CD4-positive, alpha-beta T cell treated with Interleukin-6 for 4 hours (primary cell): ENCODE measurements at regions not wholly inside any gene's neighbourhood (a gene's known extent, or its start where the extent isn't known, plus 50 kb on each side); places are given as distances from the start of the nearest gene placed in this dataset.
"Not testable (repeated sequence)": the region's sequence is repeated elsewhere in the genome, so short reads cannot be mapped to it uniquely, and the experiment has no call there.

Experiments used
- DNase-seq: peaks from one replicate; pipeline ENCODE4 v3.0.0-alpha.2; 2020; ENCODE audit warnings: mixed read lengths

DNA sequence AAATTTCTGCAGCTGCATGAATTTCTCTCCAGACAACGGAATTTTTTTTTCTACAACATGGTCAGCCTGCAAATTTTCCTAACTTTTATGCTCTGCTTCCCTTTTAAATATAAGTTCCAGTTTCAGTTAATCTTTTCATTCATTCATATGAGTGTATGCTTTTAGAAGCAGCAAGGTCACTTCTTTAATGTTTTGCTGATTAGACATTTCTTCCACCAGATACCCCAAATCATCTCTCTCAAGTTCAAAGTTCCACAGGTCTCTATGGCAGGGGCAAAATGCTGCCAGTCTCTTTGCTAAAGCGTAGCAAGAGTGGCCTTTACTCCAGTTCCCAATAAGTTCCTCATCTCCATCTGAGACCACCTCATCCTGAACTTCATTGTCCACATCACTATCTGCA, 205.6 kb upstream of the GRM7 start:
- DNase-seq, result no peak

DNA sequence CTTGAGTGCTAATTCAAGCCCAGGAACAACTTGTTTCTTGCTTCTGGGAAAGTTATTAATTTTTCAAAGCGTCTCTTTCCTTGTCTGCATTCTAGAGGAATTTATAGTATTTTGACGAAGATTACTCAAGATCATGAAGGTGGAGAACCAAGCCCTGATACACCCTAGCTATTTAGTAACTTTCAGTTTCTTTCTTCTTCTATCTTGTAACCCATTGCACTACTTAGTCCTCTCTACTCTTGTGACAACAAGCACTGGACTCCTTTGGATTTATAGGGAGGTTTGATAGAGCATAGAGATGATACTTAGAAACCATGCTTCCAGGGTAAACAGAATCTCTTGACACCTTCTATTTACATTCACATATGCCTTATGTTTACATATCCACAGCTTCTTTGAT, 203.3 kb upstream of the GRM7 start:
- no peak for DNase-seq

DNA sequence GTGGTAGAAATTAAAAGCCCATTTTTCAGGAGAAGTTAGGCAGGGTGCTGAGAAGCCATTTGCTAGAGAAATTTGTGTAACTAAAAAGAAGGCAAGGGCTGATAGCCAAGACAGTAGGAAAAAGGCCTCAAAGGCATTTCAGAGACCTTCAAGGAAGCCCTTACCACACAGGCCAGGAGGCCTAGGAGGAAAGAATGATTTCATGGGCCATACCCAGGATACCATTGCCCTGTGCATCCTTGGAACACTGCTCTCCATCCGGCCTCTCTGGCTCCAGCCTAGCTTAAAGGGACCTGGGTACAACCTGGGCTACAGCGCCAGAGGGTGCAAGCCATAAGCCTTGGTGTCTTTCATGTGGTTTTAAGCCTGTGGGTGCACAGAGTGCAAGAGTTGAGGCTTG, 193.6 kb upstream of the GRM7 start:
- no peak for DNase-seq

DNA sequence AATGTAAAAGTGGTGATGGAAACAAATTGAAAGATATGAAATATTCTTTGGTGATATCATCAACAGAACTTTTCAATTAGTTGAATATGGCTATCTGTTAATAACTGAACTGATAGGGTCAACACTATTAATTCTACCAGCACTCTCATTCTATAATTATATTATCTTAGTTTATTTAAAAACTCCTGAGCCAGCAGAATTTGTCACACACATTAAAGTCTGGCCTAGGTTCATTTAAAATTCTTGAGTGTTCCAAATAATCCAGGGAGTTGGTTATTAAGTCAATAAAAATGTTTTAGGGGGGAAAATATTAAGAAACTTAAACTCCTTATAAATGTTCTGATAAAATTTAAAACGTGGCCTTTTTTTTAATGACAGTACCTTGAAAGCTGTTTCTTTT, 189.6 kb upstream of the GRM7 start:
- no peak for DNase-seq

DNA sequence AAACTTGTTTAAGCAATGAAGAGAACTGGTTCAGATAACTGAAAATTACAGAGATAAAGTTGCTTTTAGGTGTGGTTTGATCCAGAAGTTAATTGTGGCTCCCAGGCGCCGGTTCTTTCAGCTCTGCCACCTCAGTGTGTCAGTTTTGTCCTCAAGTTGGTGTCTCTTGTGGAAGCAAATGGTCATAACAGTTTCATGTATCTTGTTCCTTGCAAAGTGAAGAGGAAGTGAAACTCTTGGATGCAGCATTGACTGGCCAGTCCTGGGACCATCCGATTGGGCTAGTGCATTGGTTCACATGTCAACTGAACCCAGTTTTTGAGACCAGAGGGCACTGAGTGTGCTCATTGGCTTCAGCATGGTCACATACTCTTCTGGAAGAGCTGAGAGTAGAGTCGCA, 181.4 kb upstream of the GRM7 start:
- DNase-seq, result no peak

DNA sequence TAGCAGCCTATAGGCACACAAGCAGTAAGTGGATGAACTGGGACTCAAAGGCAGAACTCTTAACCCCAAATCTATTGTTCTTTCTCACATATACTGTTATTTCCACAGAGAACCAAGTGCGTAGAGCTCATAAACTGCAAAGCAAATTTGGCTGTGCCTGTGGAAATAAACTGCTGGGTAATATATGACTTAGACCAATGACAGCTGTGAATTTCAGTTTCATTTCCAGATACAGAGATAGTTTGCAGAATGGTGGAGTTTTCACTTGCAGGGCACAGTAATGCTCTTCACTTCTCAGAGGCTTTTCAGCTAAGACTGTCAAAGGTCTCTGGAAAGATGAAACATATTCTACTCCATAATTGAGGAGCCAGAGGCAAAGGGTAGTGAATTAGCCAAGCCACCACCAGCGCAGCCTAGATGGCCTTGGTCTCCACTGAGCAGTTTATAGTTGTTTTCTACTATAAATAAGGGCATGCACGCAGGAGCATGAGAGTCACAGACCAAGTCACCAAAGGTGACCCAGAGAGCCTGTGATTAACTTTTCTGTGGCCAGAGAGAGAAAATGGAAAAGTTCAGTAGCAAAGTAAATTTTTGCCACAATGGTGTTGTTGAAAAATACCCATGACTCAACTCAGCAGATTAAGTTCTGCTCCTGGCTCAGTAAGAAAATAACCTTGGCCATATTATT, 180.7 kb upstream of the GRM7 start:
- DNase-seq, result no peak

DNA sequence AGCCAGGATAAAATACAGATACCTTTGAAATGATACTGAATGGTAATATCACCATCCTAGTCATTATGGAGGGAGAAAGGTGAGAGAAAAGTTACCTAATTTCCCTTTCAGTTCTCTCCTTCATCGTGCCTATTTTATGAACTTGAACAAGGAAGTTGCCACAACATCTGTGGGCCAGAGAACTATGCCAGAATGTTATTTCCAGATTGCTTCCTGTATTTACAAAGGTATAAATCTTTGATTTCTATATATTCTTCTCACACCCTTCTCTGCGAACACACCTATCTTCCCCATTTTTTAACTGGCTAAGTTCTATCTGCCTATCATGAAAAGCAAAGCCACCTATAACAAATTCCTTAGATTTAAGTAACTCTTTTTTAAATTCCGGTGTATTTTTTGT, 163.6 kb upstream of the GRM7 start:
- no peak for DNase-seq

DNA sequence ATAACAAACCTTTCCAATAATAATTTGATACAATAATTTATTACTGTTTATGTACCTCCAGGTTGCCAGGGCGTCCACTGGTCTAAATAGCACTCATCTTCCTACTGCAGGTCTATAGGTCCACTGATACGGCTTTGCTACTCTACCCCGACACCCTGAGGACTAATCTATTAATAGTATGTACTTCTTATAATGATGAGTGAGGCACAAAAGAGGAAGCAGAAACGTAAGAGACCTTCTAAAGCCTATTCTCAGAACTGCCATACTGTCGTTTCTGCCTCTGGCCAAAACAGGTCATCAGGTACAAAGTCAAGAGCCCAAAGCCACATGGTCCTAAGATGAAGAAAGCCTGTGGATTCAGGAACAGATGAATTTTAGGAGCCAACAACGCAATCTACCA, 163.2 kb upstream of the GRM7 start:
- no peak for DNase-seq

DNA sequence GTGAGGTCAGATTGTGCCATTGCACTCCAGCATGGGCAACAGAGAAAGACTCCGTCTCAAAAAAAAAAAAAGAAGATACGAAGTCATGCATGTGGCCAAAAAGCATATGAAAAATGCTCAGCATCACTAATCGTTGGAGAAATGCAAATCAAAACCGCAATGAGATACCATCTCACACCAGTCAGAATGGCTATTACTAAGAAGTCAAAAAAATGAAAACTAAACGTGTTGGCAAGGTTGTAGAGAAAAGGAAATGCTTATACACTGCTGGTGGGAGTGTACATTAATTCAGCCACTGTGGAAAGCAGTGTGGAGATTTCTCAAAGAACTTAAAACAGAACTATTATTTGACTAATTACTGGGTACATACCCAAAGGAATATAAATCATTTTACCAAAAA, 156.1 kb upstream of the GRM7 start:
- not testable (repeated sequence) for DNase-seq

DNA sequence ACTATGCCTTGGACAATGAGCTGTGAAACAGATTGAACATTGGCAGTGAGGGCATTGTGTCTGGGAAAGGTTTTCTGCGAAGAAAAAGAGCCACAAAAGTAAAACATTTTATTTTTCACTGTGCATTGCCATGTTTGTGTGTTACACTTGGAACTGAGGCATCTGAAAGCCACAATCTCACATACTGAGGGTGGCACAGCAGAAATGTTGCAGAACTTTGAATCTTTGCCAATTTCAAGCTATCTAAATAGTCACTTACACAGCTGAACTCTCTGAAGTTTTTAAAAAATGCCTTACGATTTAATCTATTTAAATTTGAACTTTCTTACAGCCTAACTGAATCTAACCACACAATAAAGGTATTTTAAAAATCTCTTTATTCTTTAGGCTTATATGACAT, 154.1 kb upstream of the GRM7 start:
- DNase-seq, result no peak

DNA sequence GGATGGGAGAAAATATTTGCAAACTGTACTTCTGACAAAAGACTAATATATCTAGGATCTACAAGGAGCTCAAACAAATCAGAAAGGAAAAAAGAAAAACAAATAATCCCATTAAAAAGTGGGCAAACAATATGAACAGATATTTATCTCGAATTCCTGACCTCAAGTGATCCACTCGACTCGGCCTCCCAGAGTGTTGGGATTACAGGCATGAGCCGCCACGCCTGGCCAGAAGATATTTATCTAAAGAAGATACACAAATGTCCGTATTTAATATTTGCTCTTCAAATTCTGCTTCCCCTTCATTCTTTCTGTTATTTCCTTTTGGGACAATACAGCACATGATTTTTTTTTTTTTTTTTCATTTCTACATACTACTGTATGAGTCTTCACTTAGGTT, 151.7 kb upstream of the GRM7 start:
- no peak for DNase-seq

DNA sequence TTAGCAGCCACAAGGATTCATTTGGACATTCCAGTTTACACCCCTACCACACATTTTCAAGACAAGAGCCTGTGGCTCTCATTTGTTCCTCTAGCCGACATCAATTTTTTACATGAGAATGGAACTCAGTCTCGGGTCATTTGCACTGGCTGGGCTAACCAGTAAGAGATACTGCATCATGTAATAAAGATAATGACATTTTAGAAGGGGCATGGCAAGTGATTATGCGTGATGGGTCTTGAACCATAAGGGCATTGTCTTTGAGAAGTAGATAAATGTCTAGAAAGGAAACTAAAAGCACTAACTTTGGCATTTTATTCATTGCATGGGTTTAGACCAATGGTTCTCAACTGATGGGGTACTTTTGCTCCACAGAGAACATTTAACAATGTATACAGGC, 146.0 kb upstream of the GRM7 start:
- DNase-seq, result no peak

DNA sequence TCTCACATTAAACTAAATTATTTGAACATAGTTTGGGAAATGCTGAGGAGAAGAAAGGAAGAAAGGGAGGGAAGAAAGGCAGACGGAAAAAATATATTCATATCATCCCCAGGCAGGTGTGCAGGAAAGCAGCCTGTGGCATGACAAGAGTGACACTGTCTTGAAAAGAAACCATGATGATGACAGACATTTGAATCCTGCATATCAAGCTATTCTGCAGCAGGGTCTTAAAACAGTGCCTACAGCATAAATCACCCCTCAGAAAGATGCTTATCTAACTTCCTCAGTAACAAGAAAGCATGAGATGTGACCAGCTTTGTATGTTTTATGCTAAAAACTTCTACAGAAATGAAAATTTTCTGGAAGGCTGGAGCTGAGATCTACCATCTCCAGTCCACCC, 144.5 kb upstream of the GRM7 start:
- DNase-seq, result no peak

DNA sequence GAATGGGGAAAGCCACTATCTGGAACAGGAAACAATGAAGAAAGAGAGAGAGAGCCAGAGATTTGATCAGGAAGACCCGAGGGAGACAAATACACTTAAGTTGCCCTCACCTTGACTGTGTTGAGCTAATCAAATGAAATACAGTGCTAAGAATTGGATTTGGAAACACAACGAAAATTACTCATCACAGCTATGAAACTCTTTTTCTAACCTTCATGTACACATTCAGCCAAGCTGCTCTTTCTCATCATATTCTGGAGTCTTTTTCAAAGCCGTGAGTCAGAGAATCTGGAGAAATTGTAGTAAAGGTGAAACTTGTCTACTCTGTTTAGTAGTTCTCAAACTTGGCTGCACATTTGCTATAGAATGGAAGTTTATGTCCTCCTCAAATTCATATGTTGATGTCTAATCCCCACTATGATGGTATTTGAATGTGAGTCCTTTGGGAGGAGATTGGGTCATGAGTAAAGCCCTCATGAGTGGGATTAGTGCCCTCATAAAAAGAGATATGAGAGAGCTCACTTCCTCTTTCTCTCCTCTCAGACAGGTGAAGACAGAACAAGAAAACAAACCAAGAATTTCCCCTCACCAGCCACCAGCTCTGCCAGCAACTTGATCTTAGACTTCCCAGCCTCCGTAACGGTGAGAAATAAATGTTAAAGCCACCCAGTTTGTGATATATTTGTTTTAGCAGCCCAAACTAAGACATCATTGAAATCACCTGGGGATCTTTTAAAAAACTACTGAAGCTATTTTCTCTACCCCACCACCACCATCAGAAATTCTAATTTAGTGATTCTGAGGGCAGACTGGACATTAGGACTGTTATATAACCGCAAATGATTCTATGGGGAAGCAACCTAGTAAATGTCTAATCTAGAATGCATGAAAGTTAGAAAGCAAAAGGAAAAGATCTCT, 143.6 kb upstream of the GRM7 start:
- DNase-seq, result no peak

DNA sequence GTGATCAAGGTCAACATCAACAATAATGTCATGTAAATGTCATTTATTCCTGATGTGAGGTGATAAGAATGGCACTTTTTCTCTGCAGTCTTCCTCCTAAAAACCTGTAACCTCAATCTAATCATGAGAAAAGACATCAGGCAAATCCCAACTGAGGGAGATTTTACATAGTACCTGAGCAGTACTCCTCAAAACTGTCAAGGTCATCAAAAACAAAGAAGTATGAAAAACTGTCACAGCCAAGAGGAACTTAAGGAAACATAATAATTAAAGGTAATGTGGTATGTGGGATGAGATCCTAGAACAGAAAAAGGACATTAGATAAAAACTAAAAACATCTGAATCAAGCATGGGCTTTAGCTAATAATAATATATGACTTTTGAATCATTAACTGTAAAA, 140.9 kb upstream of the GRM7 start:
- no peak for DNase-seq

DNA sequence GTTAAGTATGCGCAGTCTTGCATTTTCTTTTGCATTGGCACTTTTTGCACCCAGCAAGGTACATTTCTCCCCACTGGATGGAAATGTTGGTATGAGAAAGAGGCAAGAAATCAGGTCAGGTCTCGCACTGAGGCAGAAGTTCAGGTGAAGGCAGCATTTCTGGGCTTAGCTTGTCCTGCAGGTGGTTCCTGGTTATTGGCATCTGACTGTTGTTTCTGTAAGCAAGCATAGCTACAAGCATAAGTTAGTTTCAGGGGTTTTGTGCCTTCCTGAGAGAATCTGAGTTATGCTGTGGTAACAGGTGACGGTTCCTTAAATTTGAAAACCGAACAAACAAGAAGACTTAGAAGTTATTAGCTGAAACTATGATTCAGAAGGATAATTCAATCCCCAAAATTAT, 139.4 kb upstream of the GRM7 start:
- DNase-seq, result no peak

DNA sequence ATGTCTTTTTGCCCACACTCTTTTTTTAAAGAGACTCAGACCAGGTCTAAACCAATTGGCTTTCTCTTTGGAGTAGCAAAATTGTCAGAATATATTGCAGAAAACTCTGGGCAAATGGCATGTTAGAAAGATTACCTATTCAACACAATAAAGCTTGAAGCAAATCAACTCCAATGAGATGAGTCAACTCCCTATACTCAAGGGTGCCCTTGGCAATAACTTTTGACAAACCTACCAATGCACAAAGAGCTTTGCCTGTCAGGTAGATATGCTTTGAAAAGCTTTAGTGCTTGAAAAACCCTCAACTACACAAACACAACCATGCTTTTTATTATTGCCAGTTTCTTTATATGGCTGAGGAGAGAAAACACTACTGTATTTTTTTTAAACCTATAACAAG, 137.7 kb upstream of the GRM7 start:
- no peak for DNase-seq

DNA sequence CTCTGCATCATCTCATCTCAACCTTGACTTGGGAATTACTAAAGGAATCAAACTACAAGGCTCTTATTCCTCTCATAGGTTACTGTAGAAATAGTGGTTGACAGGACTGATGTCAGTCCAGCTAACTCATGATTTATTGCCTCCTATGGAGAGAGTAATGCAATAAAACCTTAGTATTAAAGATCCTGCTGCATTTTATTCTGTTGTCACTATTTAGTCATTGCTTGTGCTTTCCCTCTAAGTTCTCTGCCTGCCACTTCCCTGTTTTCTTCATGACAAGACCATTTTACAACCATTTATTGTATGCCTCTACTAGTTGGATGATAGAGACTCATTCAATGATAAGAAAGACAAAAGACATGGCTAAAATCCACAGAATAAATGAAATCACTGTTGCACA, 134.1 kb upstream of the GRM7 start:
- DNase-seq, result no peak

DNA sequence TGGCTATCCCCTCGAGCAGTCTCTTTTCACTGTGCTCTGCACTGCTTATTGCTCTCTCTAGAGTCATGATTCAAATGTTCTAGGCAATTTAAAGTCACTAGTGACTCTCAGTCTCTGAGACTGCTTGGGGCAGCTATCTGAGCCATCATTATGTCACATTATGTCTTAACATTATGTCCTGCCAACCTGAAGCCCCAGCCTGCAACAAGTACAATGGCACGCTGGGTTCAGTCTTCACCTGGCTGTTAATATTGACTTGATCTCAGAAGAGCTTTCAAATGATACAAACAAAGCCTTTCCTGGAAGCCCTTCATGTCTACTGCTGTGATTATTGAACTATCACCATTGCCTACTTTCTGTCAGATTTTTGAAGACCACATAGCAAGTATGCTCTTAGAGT, 128.1 kb upstream of the GRM7 start:
- DNase-seq, result no peak

DNA sequence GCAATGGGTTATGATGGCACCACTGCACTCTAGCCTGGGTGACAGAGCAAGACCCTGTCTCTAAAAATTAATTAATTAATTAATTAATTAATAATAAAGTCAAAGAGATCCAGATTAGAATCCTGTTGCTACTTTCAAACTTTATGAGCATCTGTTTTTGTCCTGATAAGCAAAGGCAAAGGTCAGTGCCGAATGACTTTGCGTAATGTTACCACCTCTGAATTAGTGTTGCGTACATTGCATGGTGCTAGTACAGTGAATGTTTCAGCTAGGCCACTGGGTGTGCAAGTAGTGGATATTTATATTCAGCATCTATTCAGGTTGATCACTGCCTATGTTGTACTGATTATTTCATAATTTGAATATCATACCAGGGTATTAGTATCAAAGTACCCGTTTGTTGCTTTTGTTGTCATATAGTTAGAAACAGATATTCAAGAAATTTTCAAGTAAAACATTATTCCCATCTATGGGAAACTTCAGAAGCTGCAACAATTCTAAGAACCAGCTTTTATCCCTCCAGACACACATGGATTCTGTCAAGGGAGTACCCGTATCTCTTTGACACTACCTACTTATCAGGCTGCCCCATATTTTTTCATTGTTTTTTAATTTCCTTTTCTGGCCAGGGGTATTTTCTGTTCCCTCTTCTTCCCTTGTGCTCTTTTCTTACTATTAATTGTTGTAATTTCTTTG, 127.1 kb upstream of the GRM7 start:
- DNase-seq, result no peak

DNA sequence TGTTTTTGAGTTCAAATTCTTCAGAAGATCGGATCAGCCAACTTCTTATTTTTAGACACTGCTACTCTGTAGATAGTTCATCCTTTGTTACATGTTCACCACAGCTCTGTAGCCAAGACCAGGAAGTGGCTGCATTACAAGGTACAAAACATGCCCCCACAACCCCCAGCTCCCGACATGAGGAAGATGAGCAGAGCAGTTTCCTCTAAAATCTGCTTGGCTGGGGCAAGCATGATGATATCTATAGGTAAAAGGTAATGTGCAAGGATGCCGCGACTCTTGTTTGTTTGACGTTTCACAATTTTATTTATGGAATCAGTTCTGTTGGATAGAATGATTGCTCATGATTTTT, 126.5 kb upstream of the GRM7 start:
- DNase-seq, result no peak

DNA sequence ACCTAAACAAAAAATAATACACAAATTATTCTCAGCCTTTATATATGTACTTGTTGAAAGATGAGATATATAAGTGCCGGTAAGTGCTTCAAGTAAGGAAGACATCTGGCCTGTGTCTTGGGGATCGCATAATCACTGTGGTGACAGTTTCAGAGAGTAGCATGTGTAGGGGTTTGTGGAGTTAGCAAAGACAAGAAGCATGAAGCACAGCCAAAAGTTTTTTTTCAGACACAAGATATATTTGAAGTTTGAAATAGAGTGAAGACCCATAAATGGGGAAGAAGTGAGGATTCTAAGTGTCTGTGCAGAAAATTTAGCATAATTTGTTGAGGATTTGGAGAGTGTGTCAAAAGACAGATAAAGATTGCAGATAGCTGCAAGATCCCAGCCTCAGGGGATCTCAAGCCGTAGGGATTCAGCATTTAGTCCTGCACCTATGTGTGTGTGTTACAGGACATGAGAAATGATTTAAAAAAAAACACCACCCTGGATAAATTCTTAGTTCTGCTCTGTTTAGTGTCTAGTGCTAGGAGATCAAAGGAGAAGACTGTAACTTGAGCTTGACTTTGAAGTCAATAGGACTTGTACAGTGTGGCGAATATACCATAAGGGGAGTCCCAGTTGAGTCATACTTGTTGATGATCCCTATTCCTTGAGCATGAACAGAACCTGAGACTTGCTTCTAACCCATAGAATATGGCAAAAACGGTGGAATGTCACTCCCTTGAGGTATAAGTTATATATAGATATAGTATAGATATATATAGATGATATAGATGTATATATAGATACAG, 123.9 kb upstream of the GRM7 start:
- no peak for DNase-seq

DNA sequence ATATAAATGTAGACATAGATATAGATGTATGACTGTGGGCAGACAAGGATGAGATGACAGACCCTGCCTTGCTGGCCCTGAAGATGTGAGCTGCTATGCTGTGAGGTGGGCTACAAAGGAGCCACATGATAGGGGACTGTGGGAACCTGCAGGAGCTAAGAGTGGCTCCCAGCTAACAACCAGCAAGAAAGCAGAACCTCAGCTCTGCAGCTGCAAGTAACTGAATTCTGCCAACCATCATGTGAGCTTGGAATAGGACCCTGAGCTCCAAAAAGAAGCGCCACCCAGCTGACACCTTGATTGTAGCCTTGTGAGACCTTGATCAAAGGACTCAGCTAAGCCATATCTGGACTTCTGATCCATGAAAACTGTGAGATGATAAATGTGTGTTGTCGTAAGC, 123.3 kb upstream of the GRM7 start:
- no peak for DNase-seq
